ENCODE measurements at regions not wholly inside any gene's neighbourhood (a gene's known extent, or its start where the extent isn't known, plus 50 kb on each side); places are given as distances from the start of the nearest gene placed in this dataset.

GRCh38 chr3:186444288-186444687, 82.3 kb upstream of the DGKG start:
- TF ChIP-seq CTCF (IDR thresholded peaks at IDR 0.05) (no peak), POLR2AphosphoS5 (IDR thresholded peaks at IDR 0.05; ENCODE audit: insufficient read depth in 1 of 2, low read depth in 1 of 2) (no peak)
